ENCODE measurements at regions not wholly inside any gene's neighbourhood (a gene's known extent, or its start where the extent isn't known, plus 50 kb on each side); places are given as distances from the start of the nearest gene placed in this dataset.
"Not testable (repeated sequence)": the region's sequence is repeated elsewhere in the genome, so short reads cannot be mapped to it uniquely, and the experiment has no call there.

DNA sequence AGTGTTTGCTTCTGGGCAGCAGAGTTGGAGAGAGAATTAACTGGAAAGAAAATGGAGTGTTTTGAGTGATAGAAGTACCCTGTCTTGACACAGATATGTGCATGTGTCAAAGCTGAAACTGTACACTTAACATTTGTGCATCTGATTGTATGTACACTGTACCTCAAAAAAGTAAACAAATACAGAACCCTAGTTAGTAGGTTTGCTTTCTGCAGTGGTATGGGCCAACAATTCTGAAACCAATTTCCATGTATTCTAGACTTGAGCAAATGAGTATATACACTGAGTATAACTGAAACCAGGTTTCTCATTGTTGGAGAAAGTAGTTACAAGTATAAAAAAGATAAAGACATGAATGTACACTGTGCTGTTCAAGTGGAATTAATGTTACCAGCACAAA is 52.4 kb downstream of the ELAPOR2 start:
- DNase-seq, result no peak

DNA sequence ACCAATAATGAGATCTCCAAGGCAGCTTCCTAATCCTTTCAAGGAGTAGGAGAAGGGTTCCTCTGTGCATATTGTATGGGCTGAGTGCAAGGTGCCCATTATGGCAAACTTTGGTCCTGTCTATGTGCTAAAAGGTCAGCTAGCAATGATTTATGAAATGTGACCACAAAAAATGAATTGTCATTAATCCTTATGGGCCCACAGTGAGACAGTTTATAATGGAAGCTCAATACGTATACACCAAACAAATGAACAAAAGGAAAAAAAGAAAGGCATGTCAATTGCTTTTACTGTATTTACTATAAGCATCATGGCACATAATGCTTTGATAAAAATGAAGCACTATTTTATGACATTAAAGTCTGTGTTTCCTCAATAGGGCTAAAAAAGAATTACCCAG is 54.5 kb downstream of the ELAPOR2 start:
- DNase-seq, result no peak

DNA sequence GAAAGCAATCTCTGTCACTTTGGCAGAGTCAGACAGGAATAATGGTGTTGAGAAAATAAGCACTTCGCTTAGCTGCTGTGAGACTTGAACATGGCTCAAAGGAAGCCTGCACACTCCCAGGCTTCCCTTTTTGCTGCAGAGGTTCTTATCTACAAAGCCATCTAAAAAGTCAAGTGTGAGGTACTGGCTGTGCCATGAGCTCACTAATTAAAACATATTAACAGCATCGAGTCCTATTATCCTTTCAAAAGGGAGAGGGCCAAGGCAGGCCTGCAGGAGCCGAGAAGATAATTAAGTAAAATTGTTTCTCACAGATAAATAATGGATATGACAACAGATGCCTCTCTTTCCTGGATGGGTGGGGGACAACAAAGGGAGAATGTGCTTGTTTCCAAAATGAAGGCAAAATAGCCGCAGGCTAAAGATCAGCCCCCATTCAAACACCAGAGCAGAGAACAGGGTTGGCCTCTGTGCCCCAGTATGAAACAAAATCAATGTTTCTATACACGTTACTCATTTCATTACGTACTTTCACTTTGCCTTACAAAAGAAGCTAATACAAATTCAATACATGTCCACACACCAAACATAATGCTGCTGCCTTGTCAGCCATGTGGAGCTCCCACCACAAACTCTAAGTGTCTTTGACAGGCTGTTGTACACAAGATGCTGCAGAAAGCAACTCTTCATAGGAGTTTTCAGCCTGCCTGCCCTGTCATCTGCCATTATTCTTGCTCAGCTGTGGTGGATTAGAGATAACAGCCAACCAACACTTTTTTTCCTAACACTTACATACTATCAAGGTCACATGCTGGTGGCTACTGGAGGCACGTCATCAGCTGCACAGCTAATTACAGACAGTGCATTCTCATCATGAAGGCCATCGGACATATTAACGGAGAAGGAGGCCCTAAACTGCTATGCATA is 55.3 kb downstream of the ELAPOR2 start:
- DNase-seq, result no peak

DNA sequence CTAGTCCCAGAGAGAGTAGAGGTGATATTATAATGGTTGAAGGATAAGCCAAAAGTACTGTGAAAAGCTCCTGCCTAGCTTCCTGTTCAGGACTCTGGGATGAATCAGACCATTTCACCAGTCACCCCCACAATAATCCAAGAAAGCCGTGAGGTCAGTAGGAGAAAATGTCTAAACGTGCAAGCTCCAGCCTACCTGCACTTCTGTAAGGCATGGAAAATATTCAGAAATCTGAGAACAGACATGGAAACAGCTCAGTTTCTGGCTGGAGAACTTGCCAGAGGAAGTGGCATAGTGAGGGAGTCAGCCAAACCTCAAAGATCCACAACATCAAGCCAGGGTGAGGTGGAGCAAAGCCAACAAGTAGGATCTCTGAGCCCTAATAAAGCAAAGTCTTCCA is 58.2 kb downstream of the ELAPOR2 start:
- DNase-seq, result no peak

DNA sequence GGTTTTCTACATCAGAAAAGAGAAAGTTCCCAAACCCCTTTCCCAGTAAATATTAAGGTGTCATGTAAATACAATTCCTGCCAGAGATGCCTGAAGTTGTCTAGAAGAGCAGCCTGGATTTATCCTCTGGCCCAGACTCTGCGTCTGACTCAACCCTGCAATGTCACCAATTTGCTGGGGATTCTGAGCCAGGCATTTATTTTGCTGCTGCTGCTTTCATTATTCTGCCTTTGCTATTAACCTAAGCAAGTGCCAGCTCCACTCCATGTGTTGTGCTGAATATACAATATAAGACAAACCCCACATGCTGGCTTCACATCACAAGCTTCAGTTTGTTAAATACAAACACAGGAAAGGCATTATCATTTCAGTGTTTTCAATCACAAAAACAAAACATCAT is 59.1 kb downstream of the ELAPOR2 start:
- no peak for DNase-seq

DNA sequence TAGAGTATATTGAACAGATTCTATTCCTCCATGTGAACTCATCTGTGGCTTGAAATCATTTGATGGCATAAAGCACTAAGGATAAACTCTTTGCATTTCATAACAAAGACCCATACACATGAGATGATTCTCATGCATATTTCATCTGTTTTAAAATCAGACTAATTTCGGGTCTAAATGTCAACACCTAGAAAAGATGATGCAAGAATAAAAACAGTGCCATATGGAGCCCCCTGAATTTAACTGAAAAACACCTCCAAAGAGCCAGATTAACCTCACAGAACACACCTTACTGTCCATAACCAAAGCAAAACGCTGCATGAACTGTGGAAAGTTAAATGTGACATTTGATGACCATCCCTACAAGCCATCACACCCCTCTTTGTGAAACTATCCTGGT is 59.7 kb downstream of the ELAPOR2 start:
- no peak for DNase-seq

DNA sequence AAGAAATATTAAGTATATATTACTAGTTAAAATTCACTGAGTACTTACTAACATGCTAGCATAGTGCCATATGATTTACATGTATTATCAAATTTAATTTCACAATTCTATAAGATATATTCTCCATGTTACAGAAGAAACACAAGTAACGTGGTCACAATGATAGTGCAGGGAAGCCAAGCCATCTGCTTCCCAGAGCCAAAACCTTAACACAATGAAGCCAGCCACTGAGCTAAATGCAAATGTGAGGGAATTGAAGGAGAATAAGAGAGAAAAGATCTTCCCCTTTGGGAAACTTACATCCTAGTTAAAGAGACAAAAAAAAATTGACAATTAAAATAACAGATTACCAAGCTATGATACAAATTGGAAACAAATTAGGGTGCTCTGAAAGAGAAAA is 63.6 kb downstream of the ELAPOR2 start:
- DNase-seq, result no peak

DNA sequence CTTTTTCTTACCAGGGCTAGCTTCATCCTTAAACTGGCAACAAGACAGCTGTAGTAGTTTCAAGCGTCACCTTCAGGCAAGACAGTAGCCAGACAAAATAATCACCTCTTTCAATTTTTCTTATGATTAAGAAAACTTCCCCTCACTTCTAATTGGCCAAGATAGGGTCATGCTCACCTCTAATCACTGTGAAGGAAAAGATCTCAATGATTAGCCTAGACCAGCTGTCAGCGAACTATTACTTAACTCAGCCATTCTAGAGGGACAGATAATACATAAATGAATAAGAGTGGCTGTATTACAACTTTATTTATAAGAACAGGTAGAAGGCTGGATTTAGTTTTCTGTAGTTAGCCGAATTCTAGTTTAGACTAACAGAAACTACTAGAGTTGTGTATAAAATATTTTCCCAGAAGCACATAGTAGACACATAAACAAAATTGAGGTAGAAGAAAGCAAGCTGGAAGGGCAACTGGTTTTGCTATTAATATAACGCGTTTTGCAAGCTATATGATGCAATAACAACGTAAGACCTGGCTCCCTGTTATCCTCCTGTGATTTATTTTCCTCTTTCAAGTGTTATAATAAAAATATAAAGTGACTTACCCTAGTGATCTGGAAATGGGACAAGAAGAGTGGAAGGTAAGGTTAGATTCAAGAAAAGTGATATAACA is 64.3 kb downstream of the ELAPOR2 start:
- DNase-seq, result no peak

DNA sequence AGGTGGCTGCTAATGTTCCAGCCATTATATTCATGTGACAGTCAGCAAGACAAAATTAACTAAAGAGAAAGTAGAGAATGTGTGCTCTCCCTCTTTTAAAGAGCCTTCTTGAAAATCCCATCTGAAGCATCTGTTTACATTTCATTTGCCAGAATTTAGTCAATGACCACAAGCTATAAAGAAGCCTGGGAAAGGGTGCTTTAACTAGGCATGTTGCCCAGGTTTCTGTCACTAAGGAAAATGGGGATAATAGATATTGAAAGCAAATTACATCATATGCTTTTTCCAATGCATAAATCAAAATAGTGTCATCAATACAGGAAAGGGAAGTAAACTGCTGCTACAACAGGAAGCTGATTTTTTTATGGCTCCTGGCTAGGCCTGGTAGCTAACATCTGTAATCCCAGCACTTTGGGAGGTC is 67.7 kb downstream of the ELAPOR2 start:
- DNase-seq, result no peak

DNA sequence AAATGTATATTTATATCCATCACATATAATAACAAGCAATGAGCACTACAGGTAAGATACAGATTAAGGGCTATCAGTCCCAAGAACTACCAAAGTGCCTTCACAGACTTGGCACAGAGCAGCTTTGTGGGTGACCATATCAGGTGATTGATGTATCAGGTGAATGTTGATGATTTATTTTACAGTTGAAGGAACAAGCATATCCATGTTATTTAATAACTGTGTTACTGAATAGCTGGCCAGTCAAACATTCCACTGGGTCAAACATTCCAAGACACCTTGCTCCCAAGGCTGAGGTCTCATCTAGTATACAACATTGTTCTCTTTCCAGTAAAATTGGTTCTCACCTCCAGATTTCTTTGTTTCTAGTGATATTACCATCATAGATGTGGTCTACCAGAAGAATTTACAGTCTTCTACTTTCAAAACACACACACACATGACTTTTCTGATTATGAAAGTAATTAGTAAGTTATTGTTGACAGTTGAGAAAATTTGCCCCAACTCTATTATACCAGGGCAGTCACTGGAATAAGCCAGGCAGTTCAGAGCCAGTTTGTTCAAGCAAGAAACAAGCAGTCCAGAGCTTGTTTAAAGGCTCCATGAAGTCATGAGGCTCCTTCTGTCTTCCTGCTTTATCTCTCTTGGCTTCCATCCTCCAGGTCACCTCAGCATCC is 68.2 kb downstream of the ELAPOR2 start:
- no peak for DNase-seq

DNA sequence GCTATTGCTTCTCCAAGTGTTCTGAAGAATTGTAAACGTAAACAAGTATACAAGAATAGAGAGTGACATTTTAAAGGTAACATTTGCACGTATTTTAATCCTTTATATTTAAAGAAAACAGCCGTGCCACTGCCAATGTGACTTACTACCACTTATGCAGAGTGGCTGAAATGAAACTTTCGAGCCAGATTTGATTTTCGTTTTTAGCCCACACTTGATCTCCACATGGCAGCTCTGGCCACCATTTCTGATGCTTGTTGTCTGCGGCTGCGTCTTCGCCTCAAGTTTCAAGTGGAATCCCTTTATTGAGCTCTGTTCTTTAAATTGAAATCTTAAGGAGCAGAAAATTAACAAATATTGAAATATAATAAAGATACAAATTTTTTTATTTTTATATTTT is 70.0 kb downstream of the ELAPOR2 start:
- DNase-seq, result no peak

DNA sequence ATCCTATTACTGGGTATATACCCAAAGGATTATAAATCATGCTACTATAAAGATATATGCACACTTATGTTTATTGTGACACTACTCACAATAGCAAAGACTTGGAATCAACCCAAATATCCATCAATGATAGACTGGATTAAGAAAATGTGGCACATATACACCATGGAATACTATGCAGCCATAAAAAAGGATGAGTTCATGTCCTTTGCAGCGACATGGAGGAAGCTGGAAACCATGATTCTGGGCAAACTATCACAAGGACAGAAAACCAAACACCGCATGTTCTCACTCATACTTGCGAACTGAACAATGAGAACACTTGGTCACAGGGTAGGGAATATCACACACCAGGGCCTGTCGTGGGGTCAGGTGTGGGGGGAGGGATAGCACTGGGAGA is 71.6 kb downstream of the ELAPOR2 start:
- not testable (repeated sequence) for DNase-seq

DNA sequence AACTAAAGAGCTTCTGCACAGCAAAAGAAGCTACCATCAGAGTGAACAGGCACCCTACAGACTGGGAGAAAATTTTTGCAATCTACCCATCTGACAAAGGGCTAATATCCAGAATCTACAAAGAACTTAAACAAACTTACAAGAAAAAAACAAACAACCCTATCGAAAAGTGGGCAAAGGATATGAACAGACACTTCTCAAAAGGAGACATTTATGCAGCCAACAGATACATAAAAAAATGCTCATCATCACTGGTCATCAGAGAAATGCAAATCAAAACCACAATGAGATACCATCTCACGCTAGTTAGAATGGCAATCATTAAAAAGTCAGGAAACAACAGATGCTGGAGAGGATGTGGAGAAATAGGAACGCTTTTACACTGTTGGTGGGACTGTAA is 72.1 kb downstream of the ELAPOR2 start:
- not testable (repeated sequence) for DNase-seq

DNA sequence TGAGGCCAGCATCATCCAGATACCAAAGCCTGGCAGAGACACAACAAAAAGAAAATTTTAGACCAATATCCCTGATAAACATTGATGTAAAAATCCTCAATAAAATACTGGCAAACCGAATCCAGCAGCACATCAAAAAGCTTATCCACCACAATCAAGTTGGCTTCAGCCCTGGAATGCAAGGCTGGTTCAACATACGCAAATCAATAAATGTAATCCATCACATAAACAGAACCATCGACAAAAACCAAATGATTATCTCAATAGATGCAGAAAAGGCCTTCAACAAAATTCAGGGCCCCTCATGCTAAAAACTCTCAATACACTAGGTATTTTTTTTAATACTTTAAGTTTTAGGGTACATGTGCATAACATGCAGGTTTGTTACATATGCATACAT is 74.1 kb downstream of the ELAPOR2 start:
- DNase-seq, result not testable (repeated sequence)

DNA sequence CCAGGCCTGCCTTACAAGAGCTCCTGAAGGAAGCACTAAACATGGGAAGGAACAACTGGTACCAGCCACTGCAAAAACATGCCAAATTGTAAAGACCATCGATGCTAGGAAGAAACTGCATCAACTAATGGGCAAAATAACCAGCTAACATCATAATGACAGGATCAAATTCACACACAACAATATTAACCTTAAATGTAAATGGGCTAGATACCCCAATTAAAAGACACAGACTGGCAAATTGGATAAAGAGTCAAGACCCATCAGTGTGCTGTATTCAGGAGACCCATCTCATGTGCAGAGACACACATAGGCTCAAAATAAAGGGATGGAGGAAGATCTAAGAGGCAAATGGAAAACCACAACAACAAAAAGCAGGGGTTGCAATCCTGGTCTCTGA is 75.8 kb downstream of the ELAPOR2 start:
- DNase-seq, result not testable (repeated sequence)

DNA sequence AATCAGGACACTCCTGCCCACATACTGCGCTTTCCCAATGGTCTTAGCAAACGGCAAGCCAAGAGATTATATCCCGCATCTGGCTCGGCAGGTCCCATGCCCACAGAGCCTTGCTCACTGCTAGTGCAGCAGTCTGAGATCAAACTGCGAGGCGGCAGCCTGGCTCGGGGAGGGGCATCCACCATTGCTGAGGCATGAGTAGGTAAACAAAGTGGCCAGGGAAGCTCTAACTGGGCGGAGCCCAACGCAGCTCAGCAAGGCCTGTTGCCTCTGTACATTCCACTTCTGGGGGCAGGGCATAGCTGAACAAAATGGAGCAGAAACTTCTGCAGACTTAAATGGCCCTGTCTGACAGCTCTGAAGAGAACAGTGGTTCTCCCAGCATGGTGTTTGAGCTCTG is 77.5 kb downstream of the ELAPOR2 start:
- not testable (repeated sequence) for DNase-seq

DNA sequence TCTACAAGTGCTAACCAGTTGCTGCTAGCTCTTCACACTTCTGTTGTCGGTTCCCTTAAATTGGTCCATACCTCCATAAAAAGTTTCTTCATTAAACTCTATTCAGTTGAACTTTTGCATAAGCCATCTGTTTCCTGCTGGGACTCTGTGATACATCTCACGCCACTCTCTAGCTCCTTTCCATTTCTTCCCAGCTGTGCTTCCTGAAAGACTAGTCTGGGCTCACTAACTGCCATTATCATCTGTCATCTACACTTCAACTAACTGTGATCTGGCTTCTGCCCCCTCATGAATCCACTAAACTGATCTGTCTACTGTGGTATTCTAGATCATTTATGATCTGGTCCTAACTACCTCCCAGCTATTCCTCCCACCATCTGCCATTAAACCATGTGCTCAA is 78.3 kb downstream of the ELAPOR2 start:
- no peak for DNase-seq

DNA sequence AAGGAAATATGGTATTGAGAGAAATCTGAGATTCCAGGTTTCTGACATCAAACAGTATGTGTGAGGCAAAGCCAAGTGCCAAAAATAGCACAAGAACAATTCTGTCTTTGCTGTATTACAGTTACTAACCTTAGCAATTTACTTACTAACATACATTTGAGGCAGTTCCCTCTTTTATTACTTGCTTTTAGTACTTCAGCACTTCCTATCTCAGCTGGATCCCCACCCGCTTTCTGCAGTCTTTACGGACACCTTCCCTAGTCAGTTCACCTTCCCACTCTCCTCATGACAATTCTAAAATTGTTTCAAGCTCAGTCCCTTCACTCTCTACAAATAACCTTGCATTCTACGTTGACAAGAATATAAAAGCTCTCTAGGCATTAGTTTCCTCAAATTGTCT is 79.2 kb downstream of the ELAPOR2 start:
- no peak for DNase-seq

DNA sequence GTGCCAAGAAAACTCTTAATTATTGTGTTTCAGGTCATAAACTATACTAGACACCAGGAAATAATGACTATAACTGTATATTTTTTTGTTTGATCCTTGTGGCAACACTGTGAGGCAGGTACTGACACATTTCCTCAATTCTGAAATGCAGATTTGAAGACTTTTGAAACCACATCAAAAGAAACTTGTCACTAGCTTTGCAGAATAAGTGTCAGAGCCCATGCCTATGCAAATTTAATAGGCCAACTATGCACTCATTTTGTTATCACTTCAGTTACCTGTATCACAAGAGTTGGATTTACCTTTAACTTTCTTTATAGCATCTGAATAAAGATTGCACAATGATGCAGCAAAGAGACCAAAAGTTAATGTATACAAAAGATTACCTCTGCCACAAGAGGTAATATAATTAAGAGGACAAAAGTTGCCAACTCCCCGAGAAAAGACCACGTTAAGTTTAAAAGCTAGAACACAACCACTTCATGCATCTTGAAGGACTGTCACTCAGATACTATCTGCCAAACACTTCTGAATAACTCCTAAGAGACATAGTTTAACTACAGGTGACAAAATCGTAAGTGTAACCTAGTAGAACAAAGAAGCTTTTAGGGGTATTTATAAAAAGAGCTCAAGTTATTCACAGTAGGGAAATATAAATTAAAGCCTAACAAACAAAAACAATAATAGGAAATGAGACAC is 80.5 kb downstream of the ELAPOR2 start:
- no peak for DNase-seq

DNA sequence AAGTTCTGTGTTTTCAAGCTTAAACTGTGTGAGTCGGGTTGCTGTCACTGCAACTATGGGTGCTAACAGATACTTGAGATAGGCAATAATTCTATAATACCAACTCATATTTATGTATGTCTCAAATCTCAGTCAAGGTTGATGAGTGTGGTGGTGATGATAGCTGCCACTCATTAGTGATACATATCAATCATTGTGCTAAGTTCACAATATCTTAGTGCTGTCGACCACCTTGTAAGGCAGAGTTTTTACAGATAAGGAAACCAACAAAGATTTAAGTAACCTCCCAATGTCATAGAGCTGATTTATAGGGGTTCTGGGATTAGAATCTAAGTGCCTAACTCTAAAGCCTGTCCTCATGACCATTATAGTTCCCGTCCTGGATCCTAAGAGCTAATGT is 82.5 kb downstream of the ELAPOR2 start:
- DNase-seq, result no peak

DNA sequence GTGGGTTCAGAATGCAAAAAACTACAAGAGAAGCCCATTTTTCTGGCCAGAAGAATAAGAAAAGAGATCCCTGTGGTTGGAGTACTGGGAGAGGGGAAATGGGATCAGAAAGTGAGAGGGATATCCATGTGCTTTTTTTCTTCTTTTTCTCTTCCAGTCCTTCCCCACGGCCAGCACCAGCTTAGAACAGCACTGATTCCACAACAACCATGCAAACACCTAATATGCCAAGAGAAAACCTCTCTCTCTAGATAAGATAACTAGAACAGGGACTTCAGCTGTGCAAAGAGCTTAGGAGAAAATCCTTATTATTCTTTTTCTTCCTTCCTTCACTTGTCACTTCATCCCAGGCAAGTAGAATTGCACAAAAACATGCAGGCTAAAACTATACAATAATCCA is 83.5 kb downstream of the ELAPOR2 start:
- no peak for DNase-seq

DNA sequence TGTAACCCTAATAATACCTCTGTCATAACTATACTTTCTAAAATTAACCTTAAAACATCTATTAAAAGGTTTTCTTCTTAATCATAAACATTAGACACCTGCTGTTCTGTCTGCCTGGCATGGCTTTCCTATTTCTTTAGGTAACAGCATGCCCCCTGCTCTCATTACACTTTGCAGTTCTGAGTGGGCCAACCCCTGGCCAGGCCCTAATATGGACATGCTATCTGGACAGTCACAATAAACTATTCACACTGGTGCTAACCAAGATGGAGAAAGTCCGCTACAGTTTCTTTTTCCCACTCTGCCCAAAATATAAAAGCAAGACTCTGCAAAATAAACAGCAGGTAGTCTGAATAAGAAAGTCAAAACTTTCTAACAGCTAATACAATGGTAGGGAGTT is 84.0 kb downstream of the ELAPOR2 start:
- DNase-seq, result no peak

DNA sequence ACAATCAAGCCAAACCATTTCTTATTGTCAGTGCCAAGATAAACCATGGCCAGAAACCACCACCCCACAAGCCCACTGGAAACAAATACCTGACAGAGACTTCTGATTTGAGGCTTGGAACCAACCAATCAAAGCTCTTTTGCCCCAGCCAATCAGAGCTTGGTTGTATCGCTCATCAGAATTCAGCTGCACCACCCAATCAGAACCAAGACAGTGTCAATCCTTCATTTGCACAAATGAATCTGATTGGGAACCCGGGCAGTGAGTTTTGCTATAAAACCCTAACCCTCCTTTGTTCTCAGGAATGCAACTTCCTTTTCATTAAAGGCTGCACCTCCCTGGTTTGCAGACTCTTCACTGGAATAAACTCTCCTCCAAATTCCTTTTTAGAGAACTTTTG is 87.4 kb downstream of the ELAPOR2 start:
- DNase-seq, result no peak

Data from suppressor macrophage treated with lipopolysaccharide for 4 hours (primary cell).